Activated CD8-positive, alpha-beta T cell treated with anti-CD3 and anti-CD28 coated beads, Interleukin-2, amount 10 ng/mL, durations not matched to agents 7 days and 5 days (primary cell): ENCODE measurements at regions not wholly inside any gene's neighbourhood (a gene's known extent, or its start where the extent isn't known, plus 50 kb on each side); places are given as distances from the start of the nearest gene placed in this dataset.

Experiments used
- ATAC-seq: fragments of 150-1000 bp; cut with Tn5 transposase; one replicate; pipeline ENCODE4 v1.10.0; 2021; ENCODE audit warnings: moderate library complexity
- CTCF ChIA-PET: fragments of 350-600 bp; sonication (Branson Sonifier 250); formaldehyde crosslinking; loops from one replicate; lab custom pipeline; 2021; ENCODE audit warnings: antibody characterized with exemption; lab: Charles Lee
- POLR2A ChIA-PET: fragments of 350-600 bp; sonication (Branson Sonifier 250); formaldehyde crosslinking; loops from one replicate; lab custom pipeline; 2021; ENCODE audit warnings: antibody characterized with exemption; lab: Charles Lee
- DNase-seq: peaks from one replicate; pipeline ENCODE4 v3.0.0-alpha.2; 2020
- H3K27ac Mint-ChIP-seq: one replicate; pipeline ENCODE4 v1.8.0; 2021; ENCODE audit warnings: mild to moderate bottlenecking, mixed read lengths
- H3K27me3 Mint-ChIP-seq: one replicate; pipeline ENCODE4 v1.8.0; 2021; ENCODE audit warnings: low read depth, mixed read lengths
- H3K36me3 Mint-ChIP-seq: one replicate; pipeline ENCODE4 v1.8.0; 2021; ENCODE audit warnings: low read depth, mixed read lengths
- H3K4me1 Mint-ChIP-seq: one replicate; pipeline ENCODE4 v1.8.0; 2021; ENCODE audit warnings: low read depth, mixed read lengths
- H3K4me3 Mint-ChIP-seq: one replicate; pipeline ENCODE4 v1.8.0; 2021; ENCODE audit warnings: mild to moderate bottlenecking, mixed read lengths
- H3K9me3 Mint-ChIP-seq: one replicate; pipeline ENCODE4 v1.8.0; 2022; ENCODE audit warnings: mixed read lengths; ENCODE audit not compliant: insufficient read depth

GRCh38 chr5:56343988-56344387 is 110.9 kb upstream of the ANKRD55 start:
- Mint-ChIP-seq H3K9me3 (no peaks in the 10 kb centered on the region), H3K27ac (no peak overlapping the region), H3K27me3 (no peaks in the 10 kb centered on the region), H3K36me3 (peaks cover 2% of the 10 kb centered on the region), H3K4me3 (no peak overlapping the region), H3K4me1 (no peaks in the 10 kb centered on the region)
- ATAC-seq (no peak), DNase-seq (no peak)
- POLR2A ChIA-PET = no interaction called here
- CTCF ChIA-PET = no interaction called here

GRCh38 chr5:56342616-56343015 is 109.5 kb upstream of the ANKRD55 start:
- H3K4me3 Mint-ChIP-seq = no peak overlapping the region
- ATAC-seq (no peak), DNase-seq (no peak)
- H3K36me3 Mint-ChIP-seq = peaks cover 2% of the 10 kb centered on the region
- no peaks in the 10 kb centered on the region for H3K9me3 Mint-ChIP-seq
- no peaks in the 10 kb centered on the region for H3K27me3 Mint-ChIP-seq
- no peaks in the 10 kb centered on the region for H3K4me1 Mint-ChIP-seq
- ChIA-PET CTCF (interaction anchor here (1.0 kb wide), 1 partner anchor 16 kb away, joined by 4 read pairs; no protein-coding TSS in a partner anchor), POLR2A (no interaction called here)
- H3K27ac Mint-ChIP-seq = no peak overlapping the region

- Mint-ChIP-seq H3K27me3 (no peaks in the 10 kb centered on the region), H3K4me1 (no peaks in the 10 kb centered on the region), H3K9me3 (peaks cover 5% of the 10 kb centered on the region), H3K36me3 (peaks cover 8% of the 10 kb centered on the region), H3K27ac (no peak overlapping the region), H3K4me3 (no peak overlapping the region)
- ChIA-PET CTCF (interaction anchor here (0.6 to 1.3 kb wide), 2 partner anchors 11 to 12 kb away, joined by 4 read pairs; no protein-coding TSS in a partner anchor), POLR2A (no interaction called here)
- no peak for DNase-seq
- no peak for ATAC-seq
Observed at GRCh38 chr5:56340196-56340980, 107.3 kb upstream of the ANKRD55 start.

GRCh38 chr5:56339732-56340131 is 106.6 kb upstream of the ANKRD55 start:
- ATAC-seq = no peak
- POLR2A ChIA-PET = no interaction called here
- peaks cover 9% of the 10 kb centered on the region for H3K9me3 Mint-ChIP-seq
- no peak overlapping the region for H3K4me3 Mint-ChIP-seq
- CTCF ChIA-PET = no interaction called here
- no peak overlapping the region for H3K27ac Mint-ChIP-seq
- no peak for DNase-seq
- peaks cover 11% of the 10 kb centered on the region for H3K36me3 Mint-ChIP-seq
- no peaks in the 10 kb centered on the region for H3K4me1 Mint-ChIP-seq
- H3K27me3 Mint-ChIP-seq = no peaks in the 10 kb centered on the region

- no peak for DNase-seq
- ChIA-PET POLR2A (no interaction called here), CTCF (interaction anchor here (1.0 to 1.1 kb wide), 2 partner anchors 8 to 9 kb away, joined by 3 read pairs; no protein-coding TSS in a partner anchor)
- H3K27ac Mint-ChIP-seq = no peak overlapping the region
- H3K4me3 Mint-ChIP-seq = no peak overlapping the region
- no peaks in the 10 kb centered on the region for H3K27me3 Mint-ChIP-seq
- peaks cover 12% of the 10 kb centered on the region for H3K9me3 Mint-ChIP-seq
- H3K36me3 Mint-ChIP-seq = peaks cover 18% of the 10 kb centered on the region
- no peak for ATAC-seq
- no peaks in the 10 kb centered on the region for H3K4me1 Mint-ChIP-seq
Observed at GRCh38 chr5:56337715-56338319, 104.7 kb upstream of the ANKRD55 start.

- Mint-ChIP-seq H3K36me3 (peaks cover 20% of the 10 kb centered on the region), H3K27me3 (no peaks in the 10 kb centered on the region), H3K4me3 (no peak overlapping the region), H3K9me3 (peaks cover 12% of the 10 kb centered on the region), H3K27ac (no peak overlapping the region), H3K4me1 (peaks cover 8% of the 10 kb centered on the region)
- DNase-seq = no peak
- CTCF ChIA-PET = no interaction called here
- no peak for ATAC-seq
- POLR2A ChIA-PET = no interaction called here
Observed at GRCh38 chr5:56335212-56335611, 102.1 kb upstream of the ANKRD55 start.

- Mint-ChIP-seq H3K9me3 (peaks cover 11% of the 10 kb centered on the region), H3K27me3 (no peaks in the 10 kb centered on the region), H3K27ac (no peak overlapping the region), H3K4me3 (no peak overlapping the region), H3K4me1 (peaks cover 50% of the 10 kb centered on the region), H3K36me3 (peaks cover 17% of the 10 kb centered on the region)
- ChIA-PET CTCF (interaction anchor here (0.6 to 1.7 kb wide), 5 partner anchors 20 to 519 kb away, joined by 3 to 5 read pairs (median 3); no protein-coding TSS in a partner anchor), POLR2A (no interaction called here)
- ATAC-seq = no peak
- DNase-seq = no peak
Observed at GRCh38 chr5:56330806-56331205, 97.7 kb upstream of the ANKRD55 start.

GRCh38 chr5:56330167-56330566 is 97.0 kb upstream of the ANKRD55 start:
- Mint-ChIP-seq H3K9me3 (peaks cover 5% of the 10 kb centered on the region), H3K4me3 (no peak overlapping the region), H3K4me1 (peaks cover 55% of the 10 kb centered on the region), H3K27me3 (no peaks in the 10 kb centered on the region), H3K36me3 (peaks cover 11% of the 10 kb centered on the region), H3K27ac (peak overlapping the region; percentile 65)
- ChIA-PET POLR2A (interaction anchor here (0.6 to 0.8 kb wide), 2 partner anchors 17 to 81 kb away, joined by 3 to 4 read pairs; no protein-coding TSS in a partner anchor), CTCF (interaction anchor here (0.6 to 2.0 kb wide), 8 partner anchors 11 to 518 kb away, joined by 3 to 14 read pairs (median 3); no protein-coding TSS in a partner anchor)
- DNase-seq (no peak), ATAC-seq (no peak)

- Mint-ChIP-seq H3K9me3 (peaks cover 3% of the 10 kb centered on the region), H3K4me1 (peaks cover 59% of the 10 kb centered on the region), H3K36me3 (peaks cover 10% of the 10 kb centered on the region), H3K27me3 (no peaks in the 10 kb centered on the region), H3K27ac (peak overlapping the region; percentile 88), H3K4me3 (peak overlapping the region; percentile 40)
- ChIA-PET CTCF (interaction anchor here (0.6 to 2.0 kb wide), 8 partner anchors 9 to 508 kb away, joined by 3 to 14 read pairs (median 3); no protein-coding TSS in a partner anchor), POLR2A (interaction anchor here (0.6 to 1.3 kb wide), 3 partner anchors 17 to 82 kb away, joined by 3 to 4 read pairs (median 3); no protein-coding TSS in a partner anchor)
- DNase-seq = no peak
- no peak for ATAC-seq
Observed at GRCh38 chr5:56329652-56330051, 96.5 kb upstream of the ANKRD55 start.

GRCh38 chr5:56328753-56329560 is 95.8 kb upstream of the ANKRD55 start:
- peak overlapping the region; percentile 40 for H3K4me3 Mint-ChIP-seq
- H3K9me3 Mint-ChIP-seq = peaks cover 3% of the 10 kb centered on the region
- ChIA-PET CTCF (interaction anchor here (1.0 to 2.3 kb wide), 9 partner anchors 8 to 509 kb away, joined by 3 to 14 read pairs (median 3); no protein-coding TSS in a partner anchor), POLR2A (interaction anchor here (0.6 to 1.3 kb wide), 7 partner anchors 11 to 1040 kb away, joined by 3 to 4 read pairs (median 3); partner anchors contain the start of gene MAP3K1)
- peaks cover 7% of the 10 kb centered on the region for H3K36me3 Mint-ChIP-seq
- H3K27me3 Mint-ChIP-seq = no peaks in the 10 kb centered on the region
- peaks cover 59% of the 10 kb centered on the region for H3K4me1 Mint-ChIP-seq
- DNase-seq = peak; percentile 55
- peak; percentile 55 for ATAC-seq
- peak overlapping the region; percentile 88 for H3K27ac Mint-ChIP-seq

GRCh38 chr5:56327809-56328208 is 94.7 kb upstream of the ANKRD55 start:
- ATAC-seq (peak; percentile 88), DNase-seq (peak; percentile 84)
- ChIA-PET CTCF (interaction anchor here (0.7 to 2.3 kb wide), 6 partner anchors 9 to 152 kb away, joined by 3 to 10 read pairs (median 3); no protein-coding TSS in a partner anchor), POLR2A (interaction anchor here (2.2 kb wide), 1 partner anchor 11 kb away, joined by 6 read pairs; no protein-coding TSS in a partner anchor)
- Mint-ChIP-seq H3K9me3 (no peaks in the 10 kb centered on the region), H3K4me1 (peaks cover 59% of the 10 kb centered on the region), H3K36me3 (peaks cover 3% of the 10 kb centered on the region), H3K27me3 (no peaks in the 10 kb centered on the region), H3K27ac (peak overlapping the region; percentile 86), H3K4me3 (peak overlapping the region; percentile 39)
